PFSK-1 (cell line): ENCODE measurements at regions not wholly inside any gene's neighbourhood (a gene's known extent, or its start where the extent isn't known, plus 50 kb on each side); places are given as distances from the start of the nearest gene placed in this dataset.

Experiments
- POLR2AphosphoS5 ChIP-seq: IDR thresholded peaks from 2 replicates; pipeline ENCODE4 v1.6.1; 2012; ENCODE audit warnings: low read depth, mild to moderate bottlenecking, control low read depth, low read length, moderate library complexity
- SIN3A ChIP-seq: IDR thresholded peaks from 2 replicates; pipeline ENCODE4 v1.6.1; 2012; ENCODE audit warnings: mild to moderate bottlenecking, low read length, moderate library complexity, borderline replicate concordance; ENCODE audit not compliant: insufficient read depth

DNA sequence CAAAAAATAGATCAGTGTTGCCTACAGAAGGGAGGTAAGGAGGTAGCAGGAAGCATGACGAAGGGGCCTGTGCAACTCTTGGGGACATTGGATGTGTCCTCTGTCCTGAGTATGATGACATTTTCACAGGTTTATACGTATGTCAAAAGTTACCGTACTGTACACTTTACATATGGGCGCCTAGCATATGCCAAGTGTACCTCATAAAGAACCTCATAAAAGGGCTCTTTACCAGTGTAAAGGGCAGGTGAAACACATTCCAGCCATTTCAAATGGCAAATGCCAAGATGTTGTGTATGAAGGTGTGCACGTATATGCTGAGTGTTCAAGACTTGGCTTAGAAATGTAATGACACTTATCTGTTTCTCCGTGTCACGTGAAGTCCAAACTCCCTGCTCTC is 573.4 kb downstream of the EFNB2 start:
- no peak for TF ChIP-seq SIN3A
- no peak for TF ChIP-seq POLR2AphosphoS5
